B cell (primary cell): ENCODE measurements at regions not wholly inside any gene's neighbourhood (a gene's known extent, or its start where the extent isn't known, plus 50 kb on each side); places are given as distances from the start of the nearest gene placed in this dataset.

Source experiments
- CTCF ChIP-seq: fragments of 200-600 bp; IDR thresholded peaks from one replicate; pipeline ENCODE4 v1.8.0; 2022; ENCODE audit warnings: antibody characterized with exemption, mild to moderate bottlenecking
- EZH2 ChIP-seq: IDR thresholded peaks from 2 replicates; pipeline ENCODE4 v1.6.1; 2012; ENCODE audit warnings: borderline replicate concordance, low read depth, mild to moderate bottlenecking, moderate library complexity, low read length; ENCODE audit not compliant: insufficient read depth, poor library complexity, severe bottlenecking

- TF ChIP-seq CTCF = no peak
- no peak for TF ChIP-seq EZH2
Measured at GRCh38 chr4:3677748-3678070, 88.5 kb upstream of the ADRA2C start.
